H9 (cell line): ENCODE measurements at regions not wholly inside any gene's neighbourhood (a gene's known extent, or its start where the extent isn't known, plus 50 kb on each side); places are given as distances from the start of the nearest gene placed in this dataset.

ENCODE experiments used
- DNase-seq: peaks from one replicate; pipeline ENCODE4 v3.0.0-alpha.2; 2017
- H2AFZ ChIP-seq: one replicate; pipeline ENCODE4 v1.6.1; 2013; ENCODE audit warnings: mild to moderate bottlenecking, low read length, control low read depth, moderate library complexity
- H2AK5ac ChIP-seq: 2 replicates; pipeline ENCODE4 v1.6.1; 2013; ENCODE audit warnings: low read length, control low read depth, mixed read lengths; ENCODE audit not compliant: insufficient read length
- H2BK120ac ChIP-seq: one replicate; pipeline ENCODE4 v1.6.1; 2013; ENCODE audit warnings: low read depth, mild to moderate bottlenecking, low read length, control low read depth, inconsistent platforms; ENCODE audit not compliant: poor library complexity, severe bottlenecking
- H2BK12ac ChIP-seq: 2 replicates; pipeline ENCODE4 v1.6.1; 2013; ENCODE audit warnings: low read length, control low read depth, mixed read lengths, low read depth; ENCODE audit not compliant: insufficient read length
- H2BK15ac ChIP-seq: 2 replicates; pipeline ENCODE4 v1.6.1; 2013; ENCODE audit warnings: low read depth, low read length, control low read depth
- H2BK20ac ChIP-seq: one replicate; pipeline ENCODE4 v1.6.1; 2013; ENCODE audit warnings: low read depth, mild to moderate bottlenecking, low read length, control low read depth, inconsistent platforms; ENCODE audit not compliant: poor library complexity, severe bottlenecking
- H2BK5ac ChIP-seq: 2 replicates; pipeline ENCODE4 v1.6.1; 2013; ENCODE audit warnings: low read length, control low read depth, mixed read lengths; ENCODE audit not compliant: insufficient read length
- H3K14ac ChIP-seq: 2 replicates; pipeline ENCODE4 v1.6.1; 2013; ENCODE audit warnings: low read length, control low read depth; ENCODE audit not compliant: insufficient read depth
- H3K18ac ChIP-seq: 2 replicates; pipeline ENCODE4 v1.6.1; 2013; ENCODE audit warnings: low read depth, mild to moderate bottlenecking, mixed read lengths, low read length, control low read depth; ENCODE audit not compliant: insufficient read length
- H3K23ac ChIP-seq: 2 replicates; pipeline ENCODE4 v1.6.1; 2013; ENCODE audit warnings: low read length, control low read depth, mixed read lengths, low read depth; ENCODE audit not compliant: insufficient read length
- H3K23me2 ChIP-seq: 2 replicates; pipeline ENCODE4 v1.6.1; 2013; ENCODE audit warnings: low read depth, mild to moderate bottlenecking, mixed read lengths, low read length, control low read depth; ENCODE audit not compliant: insufficient read length, poor library complexity, severe bottlenecking
- H3K27ac ChIP-seq: 2 replicates; pipeline ENCODE4 v1.5.1; 2013; ENCODE audit warnings: low read length, control low read depth, mixed read lengths, low read depth; ENCODE audit not compliant: insufficient read length
- H3K27me3 ChIP-seq: 2 replicates; pipeline ENCODE4 v1.6.1; 2013; ENCODE audit warnings: low read length, control low read depth, inconsistent platforms; ENCODE audit not compliant: insufficient read depth
- H3K4ac ChIP-seq: 2 replicates; pipeline ENCODE4 v1.6.1; 2013; ENCODE audit warnings: low read depth, mild to moderate bottlenecking, control low read depth, inconsistent platforms, low read length, moderate library complexity
- H3K4me1 ChIP-seq: 2 replicates; pipeline ENCODE4 v1.6.1; 2013; ENCODE audit warnings: low read length, control low read depth, inconsistent platforms; ENCODE audit not compliant: insufficient read depth
- H3K4me2 ChIP-seq: 2 replicates; pipeline ENCODE4 v1.6.1; 2013; ENCODE audit warnings: low read length, control low read depth, mixed read lengths; ENCODE audit not compliant: insufficient read length, insufficient read depth
- H3K56ac ChIP-seq: 2 replicates; pipeline ENCODE4 v1.6.1; 2013; ENCODE audit warnings: low read depth, mild to moderate bottlenecking, mixed read lengths, low read length, control low read depth; ENCODE audit not compliant: insufficient read length
- H3K79me1 ChIP-seq: 2 replicates; pipeline ENCODE4 v1.6.1; 2013; ENCODE audit warnings: low read depth, mild to moderate bottlenecking, moderate library complexity, low read length, control low read depth, inconsistent platforms; ENCODE audit not compliant: insufficient read depth, poor library complexity, severe bottlenecking
- H3K79me2 ChIP-seq: 2 replicates; pipeline ENCODE4 v1.6.1; 2013; ENCODE audit warnings: low read length, control low read depth, inconsistent platforms; ENCODE audit not compliant: insufficient read depth
- H3K9ac ChIP-seq: 2 replicates; pipeline ENCODE4 v1.6.1; 2013; ENCODE audit warnings: low read length, control low read depth, mixed read lengths; ENCODE audit not compliant: insufficient read length; ENCODE audit errors: extremely low read depth
- H3K9me3 ChIP-seq: one replicate; pipeline ENCODE4 v1.6.1; 2013; ENCODE audit warnings: low read depth, low read length, inconsistent platforms; ENCODE audit not compliant: control insufficient read depth
- H3T11ph ChIP-seq: one replicate; pipeline ENCODE4 v1.6.1; 2013; ENCODE audit warnings: mild to moderate bottlenecking, low read length, control low read depth, inconsistent platforms
- H4K20me1 ChIP-seq: one replicate; pipeline ENCODE4 v1.6.1; 2013; ENCODE audit not compliant: control insufficient read depth, insufficient read length, insufficient read depth
- H4K5ac ChIP-seq: 2 replicates; pipeline ENCODE4 v1.6.1; 2013; ENCODE audit warnings: low read depth, mild to moderate bottlenecking, mixed read lengths, low read length, control low read depth; ENCODE audit not compliant: insufficient read length
- H4K8ac ChIP-seq: replicated peaks from 2 replicates; pipeline ENCODE4 v1.6.1; 2013; ENCODE audit warnings: low read length, control low read depth, mixed read lengths, low read depth; ENCODE audit not compliant: insufficient read length
- H4K91ac ChIP-seq: 2 replicates; pipeline ENCODE4 v1.6.1; 2013; ENCODE audit warnings: low read depth, mild to moderate bottlenecking, moderate library complexity, mixed read lengths, low read length, control low read depth; ENCODE audit not compliant: insufficient read length
- H3K27ac Mint-ChIP-seq, 3 experiments: 2 replicates in 2 of 3; 3 replicates in 1 of 3; pipeline ENCODE4 v1.8.0; 2020 to 2021; ENCODE audit warnings: mixed read lengths in 3 of 3, mild to moderate bottlenecking in 1 of 3, moderate library complexity in 1 of 3
- H3K27me3 Mint-ChIP-seq: 2 replicates; pipeline ENCODE4 v1.8.0; 2021; ENCODE audit warnings: low read depth, mild to moderate bottlenecking, moderate library complexity, mixed read lengths
- H3K36me3 Mint-ChIP-seq, 3 experiments: 2 replicates in 2 of 3; 3 replicates in 1 of 3; pipeline ENCODE4 v1.8.0; 2020 to 2021; ENCODE audit warnings: low read depth in 3 of 3, mixed read lengths in 3 of 3; ENCODE audit not compliant: insufficient read depth in 1 of 3
- H3K4me1 Mint-ChIP-seq, 2 experiments: 2 replicates each; pipeline ENCODE4 v1.8.0; 2020; ENCODE audit warnings: mixed read lengths in 2 of 2
- H3K4me3 Mint-ChIP-seq, 2 experiments: 2 replicates in 1 of 2; 3 replicates in 1 of 2; pipeline ENCODE4 v1.8.0; 2020 to 2021; ENCODE audit warnings: mild to moderate bottlenecking in 2 of 2, mixed read lengths in 2 of 2, moderate library complexity in 1 of 2
- H3K9me3 Mint-ChIP-seq, 2 experiments: 2 replicates in 1 of 2; 3 replicates in 1 of 2; pipeline ENCODE4 v1.8.0; 2020; ENCODE audit warnings: mild to moderate bottlenecking in 2 of 2, mixed read lengths in 2 of 2, moderate library complexity in 1 of 2
- CTCF ChIP-seq: fragments of 200-600 bp; sonication (generic); conservative IDR thresholded peaks from 3 replicates; pipeline ENCODE4 v1.8.0; 2021; ENCODE audit warnings: antibody characterized with exemption, mild to moderate bottlenecking
- WGBS: extraction: QIAGEN DNeasy Blood & Tissue Kit; methylation state at CpG from one replicate; pipeline ENCODE4 v1.1.7; 2013; ENCODE audit warnings: missing lambda C conversion rate, low lambda C conversion rate, mixed read lengths; ENCODE audit not compliant: insufficient read length; ENCODE audit errors: extremely low coverage; 5-methylcytosine and 5-hydroxymethylcytosine counted together

GRCh38 chr11:29657709-29658108, 359.1 kb downstream of the KCNA4 start:
- Histone ChIP-seq H3T11ph (no peak overlapping the region), H2BK5ac (no peak overlapping the region), H3K4me2 (no peak overlapping the region), H2BK20ac (no peak overlapping the region), H3K79me2 (no peaks in the 10 kb centered on the region), H2AFZ (no peak overlapping the region), H3K79me1 (no peaks in the 10 kb centered on the region), H2AK5ac (no peak overlapping the region), H3K23ac (no peak overlapping the region), H2BK120ac (no peak overlapping the region), H3K9me3 (no peaks in the 10 kb centered on the region), H4K8ac (no peak overlapping the region), H2BK15ac (no peak overlapping the region), H2BK12ac (no peak overlapping the region), H3K27me3 (no peaks in the 10 kb centered on the region), H4K5ac (no peak overlapping the region), H4K91ac (no peak overlapping the region), H3K4me1 (no peaks in the 10 kb centered on the region), H3K14ac (no peak overlapping the region), H3K9ac (no peak overlapping the region), H3K23me2 (no peaks in the 10 kb centered on the region), H3K4ac (no peak overlapping the region), H3K18ac (no peak overlapping the region), H3K56ac (no peak overlapping the region), H3K27ac (no peak overlapping the region), H4K20me1 (no peaks in the 10 kb centered on the region)
- Mint-ChIP-seq H3K27me3 (no peaks in the 10 kb centered on the region), H3K4me1 (no peaks in the 10 kb centered on the region), H3K4me3 (no peak overlapping the region), H3K9me3 (no peaks in the 10 kb centered on the region; a peak in 1 of 5 replicates), H3K27ac (no peak overlapping the region), H3K36me3 (no peaks in the 10 kb centered on the region)
- no peak for DNase-seq
- TF ChIP-seq CTCF: no peak
- WGBS: no CpG with 5 or more reads among the region's 2 CpGs
